Suppressor macrophage (primary cell): ENCODE measurements at regions not wholly inside any gene's neighbourhood (a gene's known extent, or its start where the extent isn't known, plus 50 kb on each side); places are given as distances from the start of the nearest gene placed in this dataset.
"Not testable (repeated sequence)": the region's sequence is repeated elsewhere in the genome, so short reads cannot be mapped to it uniquely, and the experiment has no call there.

Experiments used
- DNase-seq, 4 experiments: peaks; one replicate each; pipeline ENCODE4 v3.0.0-alpha.2; 2020 to 2022

DNA sequence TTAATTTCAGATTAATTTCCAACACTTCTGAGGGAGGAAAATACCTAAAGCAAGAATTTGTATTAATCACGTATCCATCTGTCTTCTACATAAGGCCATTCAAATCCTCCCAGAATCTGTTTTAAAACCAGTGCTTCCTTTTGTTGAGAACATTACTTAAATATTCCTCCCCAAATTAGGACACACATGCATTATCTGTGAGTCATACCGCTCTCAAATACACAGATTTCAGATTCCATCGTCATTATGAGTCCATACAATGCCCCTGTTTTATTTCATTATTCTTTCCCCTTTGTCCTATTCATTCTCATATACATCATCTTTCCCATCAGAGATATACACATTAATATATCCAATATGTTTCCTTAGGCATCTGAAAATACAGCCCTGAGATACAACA, 57.3 kb upstream of the PRSS12 start:
- no peak for DNase-seq

GRCh38 chr4:118417325-118417724, 64.5 kb upstream of the PRSS12 start:
- DNase-seq = no peak

DNA sequence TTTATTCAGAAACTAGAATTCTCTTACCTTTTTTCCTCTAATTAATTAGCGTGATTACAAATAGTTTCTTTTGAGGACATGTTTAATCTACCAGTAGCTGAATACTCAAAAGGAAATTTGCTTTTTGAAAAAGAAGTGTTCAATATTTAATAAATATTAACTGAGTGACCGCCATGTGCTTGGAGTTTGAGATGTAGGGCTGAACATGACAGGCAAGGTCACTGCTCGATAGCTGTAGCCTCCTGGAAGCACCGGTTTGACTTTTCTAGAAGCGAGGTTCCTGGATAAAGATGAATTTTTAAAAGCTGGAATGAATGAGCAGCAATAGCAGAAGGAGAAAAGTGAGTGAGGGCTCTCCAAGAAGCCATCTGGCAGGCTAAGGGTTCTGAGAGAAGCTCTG, 65.0 kb upstream of the PRSS12 start:
- not testable (repeated sequence) for DNase-seq

DNA sequence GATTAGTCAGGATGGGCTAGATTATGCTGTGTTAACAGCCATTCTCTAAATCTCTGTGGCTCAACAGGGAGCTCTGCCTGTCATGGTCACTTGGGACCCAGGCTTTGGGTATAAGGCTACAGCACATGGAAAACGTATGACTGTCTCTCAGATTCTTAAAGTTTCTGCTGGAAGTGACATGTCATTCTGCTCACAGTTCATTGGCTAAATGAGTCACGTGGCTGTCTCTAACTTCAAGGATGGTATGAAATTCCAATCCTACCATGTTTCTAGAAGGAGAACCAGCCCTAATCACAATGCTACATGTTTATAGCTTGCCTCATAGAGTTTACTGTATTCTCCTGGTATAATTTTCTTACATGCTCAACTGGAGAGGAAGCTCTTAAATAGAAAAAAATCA, 65.6 kb upstream of the PRSS12 start:
- not testable (repeated sequence) for DNase-seq

- peak in 1 of 4 experiments; percentile 1 for DNase-seq
These were observed 66.8 kb upstream of the PRSS12 start for GRCh38 chr4:118419626-118420025.

- DNase-seq = peak; percentile 19 to 57 (median 28)
These were observed 71.3 kb upstream of the PRSS12 start for GRCh38 chr4:118424062-118424461.

DNA sequence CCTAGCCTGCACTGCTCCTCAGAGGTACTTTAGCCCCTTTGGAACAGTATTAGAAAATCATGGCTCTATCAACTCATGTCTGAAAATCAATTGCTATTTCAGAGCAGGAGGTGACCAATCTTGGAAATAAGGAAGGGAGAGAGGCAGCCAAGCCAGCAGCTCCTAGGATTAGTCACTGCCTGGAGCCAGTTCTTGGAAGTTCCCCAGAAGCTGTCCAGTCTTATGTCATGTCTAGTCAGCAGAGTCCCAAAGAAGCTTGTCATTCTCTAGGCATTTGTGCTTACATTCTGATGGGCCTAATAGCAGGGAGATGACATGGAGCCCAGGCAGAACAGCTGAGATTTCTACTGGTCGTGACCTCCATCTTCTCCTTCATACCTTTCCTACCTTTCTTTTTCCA, 76.1 kb upstream of the PRSS12 start:
- DNase-seq = not testable (repeated sequence)

DNA sequence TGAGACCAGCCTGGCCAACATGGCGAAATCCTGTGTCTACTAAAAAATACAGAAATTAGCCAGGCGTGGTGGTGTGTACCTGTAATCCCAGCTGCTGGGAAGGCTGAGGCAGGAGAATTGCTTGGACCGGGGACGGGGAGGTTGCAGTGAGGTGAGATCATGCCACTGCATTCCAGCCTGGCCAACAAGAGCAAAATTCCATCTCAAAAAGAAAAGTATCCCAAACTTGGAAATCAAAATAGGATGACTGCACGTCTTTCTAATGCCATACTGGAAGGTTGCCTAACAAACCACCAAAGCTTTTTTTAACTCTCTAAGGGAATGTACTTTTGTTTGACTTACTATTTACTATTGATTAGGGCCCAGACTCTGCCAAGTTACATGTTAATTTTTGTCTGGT, 79.6 kb upstream of the PRSS12 start:
- not testable (repeated sequence) for DNase-seq

GRCh38 chr4:118433612-118434375, 81.0 kb upstream of the PRSS12 start:
- DNase-seq = not testable (repeated sequence)

DNA sequence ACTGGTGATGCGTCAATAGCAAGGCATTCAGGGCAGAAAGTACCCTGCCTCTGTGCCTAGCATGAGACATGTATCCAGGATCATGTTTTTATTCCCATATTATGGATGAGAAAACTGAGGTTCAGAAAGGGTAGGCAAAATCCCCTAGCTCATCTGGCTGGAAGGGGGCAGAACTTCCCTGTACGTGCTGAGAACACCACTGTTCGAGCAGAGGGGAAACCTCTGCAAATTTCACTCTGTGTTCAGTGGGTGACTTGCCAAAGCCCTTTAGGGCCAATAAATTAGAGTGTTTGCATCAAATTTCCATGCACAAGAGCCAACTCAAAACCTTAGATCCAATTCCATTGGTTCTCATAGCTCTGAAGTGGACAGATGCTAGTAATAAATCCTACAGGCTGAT, 82.6 kb upstream of the PRSS12 start:
- not testable (repeated sequence) for DNase-seq

DNA sequence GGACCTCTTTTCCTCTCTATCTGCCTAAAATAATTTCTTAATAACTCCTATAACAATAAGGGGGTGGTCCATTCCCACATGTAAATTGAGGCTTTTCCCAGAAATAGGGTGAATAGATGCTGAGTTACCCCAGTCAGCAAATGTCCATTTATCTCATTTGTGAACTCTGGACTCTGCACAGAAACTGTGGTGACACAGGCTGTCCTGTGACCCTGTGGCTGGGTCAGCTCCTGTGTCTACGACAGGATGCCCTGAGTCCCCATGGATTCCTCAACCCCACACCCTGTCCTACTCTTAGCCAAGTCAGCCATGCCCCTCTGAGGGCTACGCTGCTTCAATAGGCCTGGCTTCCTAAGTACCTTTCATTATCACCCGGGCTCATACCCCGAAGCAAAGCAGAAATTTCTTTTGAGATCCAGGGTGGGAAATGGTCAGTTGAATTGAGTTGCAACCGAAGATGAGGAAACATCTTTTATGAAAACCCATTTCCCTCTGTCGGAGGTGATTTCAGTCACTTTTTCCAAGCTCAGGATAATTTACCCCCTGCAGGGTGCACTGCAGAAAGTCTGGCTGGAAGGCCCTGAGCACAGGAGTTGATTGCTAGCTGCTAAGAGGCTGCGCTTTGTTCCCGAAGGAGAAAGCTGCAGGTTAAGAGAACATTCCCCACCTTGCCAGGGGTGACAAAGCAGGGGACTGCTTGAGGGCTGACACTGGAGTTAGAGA, 89.5 kb upstream of the PRSS12 start:
- DNase-seq = not testable (repeated sequence)

DNA sequence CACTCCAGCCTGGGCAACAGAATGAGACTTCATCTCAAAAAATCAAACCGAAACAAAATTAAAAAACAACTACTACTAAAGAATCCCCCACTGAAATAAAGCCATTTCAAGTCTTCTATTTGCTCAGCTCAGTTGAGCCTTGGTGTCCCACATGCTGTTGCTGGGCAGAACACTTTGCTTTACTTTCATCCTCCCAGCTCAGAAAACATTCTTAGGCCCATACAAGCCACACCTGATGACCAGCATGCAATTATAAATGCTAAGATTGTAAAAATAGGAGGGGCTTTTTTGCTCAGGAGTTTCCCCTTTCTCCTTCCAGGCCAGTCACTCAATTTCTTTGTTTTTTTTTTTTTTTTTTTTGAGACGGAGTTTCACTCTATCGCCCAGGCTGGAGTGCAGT, 94.6 kb upstream of the PRSS12 start:
- DNase-seq = not testable (repeated sequence)

GRCh38 chr4:118454857-118455256, 102.1 kb upstream of the PRSS12 start:
- DNase-seq = not testable (repeated sequence)

- DNase-seq = not testable (repeated sequence)
These were observed 108.6 kb upstream of the PRSS12 start for GRCh38 chr4:118461435-118461834.

GRCh38 chr4:118465831-118466230, 113.0 kb upstream of the PRSS12 start:
- DNase-seq = not testable (repeated sequence)

DNA sequence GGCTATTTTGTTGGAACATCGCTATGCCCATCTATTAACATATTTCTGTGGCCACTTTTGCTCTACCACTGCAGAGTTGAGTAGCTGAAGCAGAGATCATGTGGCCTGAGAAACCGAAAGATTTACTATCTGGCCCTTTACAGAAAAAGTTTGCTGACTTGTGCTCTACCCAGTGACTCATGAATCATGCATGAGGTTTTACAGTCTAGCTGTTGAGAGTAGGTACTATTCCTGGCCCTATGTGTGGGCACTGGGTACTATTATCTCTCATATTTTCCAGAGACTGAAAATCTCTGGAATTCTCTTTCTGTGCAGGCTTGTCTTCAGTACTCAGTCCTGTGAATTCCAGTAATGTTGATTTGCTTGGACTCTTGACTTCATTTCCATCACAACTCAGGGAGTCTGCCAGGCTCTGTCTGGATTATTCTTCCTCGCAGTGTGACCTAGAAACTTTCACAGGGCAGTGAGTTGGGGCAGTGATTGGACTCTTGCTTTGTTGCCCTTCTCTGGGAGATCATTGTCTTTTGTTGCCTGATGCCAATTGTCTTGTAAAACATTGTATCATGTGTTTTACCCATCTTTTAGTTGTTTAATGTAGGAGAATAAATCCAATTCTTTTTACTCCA, 121.3 kb upstream of the PRSS12 start:
- not testable (repeated sequence) for DNase-seq

DNA sequence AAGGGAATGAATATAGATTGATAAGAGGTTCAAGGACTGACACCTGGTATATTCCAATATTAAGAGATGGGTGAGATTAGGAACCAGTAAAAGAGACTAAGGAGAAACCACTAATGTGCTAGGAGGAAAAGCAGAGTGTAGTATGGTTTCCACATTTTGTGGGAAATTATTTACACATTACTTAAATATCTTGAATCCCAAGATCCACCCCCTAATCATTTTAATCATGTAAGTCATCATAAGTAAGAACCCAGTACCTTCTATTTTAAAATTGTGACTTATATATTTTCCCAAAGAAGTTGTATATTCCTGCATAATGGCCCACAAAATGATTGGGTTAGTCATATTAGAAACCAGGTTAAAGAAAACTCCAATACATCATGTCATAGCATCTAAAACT, 122.0 kb upstream of the PRSS12 start:
- not testable (repeated sequence) for DNase-seq

DNA sequence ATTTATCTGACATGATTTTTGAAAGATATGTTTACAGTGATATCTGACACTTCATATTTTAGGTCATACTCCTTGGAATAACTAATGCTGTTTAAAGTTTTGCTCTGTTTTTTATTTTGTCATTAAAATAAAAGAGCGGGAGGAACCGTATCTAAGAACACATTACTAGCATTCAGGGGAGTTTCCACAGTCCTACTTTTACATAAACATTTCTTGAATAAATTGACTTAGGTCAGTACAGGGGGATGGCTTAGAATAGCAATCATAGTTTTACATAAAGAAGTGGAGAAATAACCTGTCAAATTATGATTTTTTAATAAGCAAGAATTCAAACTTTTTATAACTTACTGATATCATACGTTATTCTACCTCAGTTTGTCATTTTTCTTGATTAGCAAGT, 123.1 kb upstream of the PRSS12 start:
- not testable (repeated sequence) for DNase-seq

- DNase-seq = not testable (repeated sequence)
These were observed 125.0 kb upstream of the PRSS12 start for GRCh38 chr4:118477826-118478225.

DNA sequence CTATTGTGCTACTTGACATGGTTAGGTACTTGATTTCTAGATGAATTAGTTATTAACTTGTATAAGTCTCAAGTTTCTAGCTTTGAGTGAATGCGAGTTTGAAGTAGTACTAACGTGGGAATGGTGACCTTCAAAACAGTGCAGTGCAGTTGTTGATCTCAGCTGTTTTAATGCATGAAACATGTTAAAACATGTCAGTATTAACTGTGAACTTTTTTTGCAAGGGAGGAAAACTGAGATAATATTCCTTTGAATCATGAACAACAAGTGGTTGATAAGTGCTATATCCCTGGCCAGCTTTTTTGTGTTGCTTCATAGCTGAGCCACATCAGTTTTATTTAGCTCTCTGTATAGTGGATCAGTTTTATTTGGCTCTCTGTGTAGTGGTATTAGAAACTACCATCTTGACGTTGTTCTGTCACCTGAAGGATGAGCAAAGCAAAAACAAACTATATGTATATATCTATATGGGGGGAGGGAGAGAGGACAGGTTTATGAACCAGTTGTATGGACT, 133.1 kb upstream of the PRSS12 start:
- not testable (repeated sequence) for DNase-seq

DNA sequence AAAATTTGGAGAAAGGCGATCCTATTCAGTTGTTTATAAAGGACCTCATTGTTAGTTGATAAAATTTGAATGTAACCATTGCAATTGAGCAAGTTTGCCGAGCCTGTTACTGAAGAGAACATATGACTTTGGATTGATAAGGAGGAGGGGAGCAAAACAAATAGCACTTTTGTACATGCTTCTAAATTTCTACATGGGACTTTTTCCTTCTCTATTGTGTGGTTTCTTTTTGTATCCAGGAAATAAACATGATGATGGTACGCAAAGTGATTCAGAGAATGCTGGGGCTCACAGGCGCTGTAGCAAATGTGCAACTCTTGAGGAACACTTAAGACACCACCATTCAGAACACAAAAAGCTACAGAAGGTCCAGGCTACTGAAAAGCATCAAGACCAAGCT, 140.2 kb upstream of the PRSS12 start:
- not testable (repeated sequence) for DNase-seq

- DNase-seq = not testable (repeated sequence)
These were observed 141.6 kb upstream of the PRSS12 start for GRCh38 chr4:118494437-118494836.

- DNase-seq = not testable (repeated sequence)
These were observed 150.2 kb upstream of the PRSS12 start for GRCh38 chr4:118502967-118503366.
